Transverse colon (tissue), 4 donors: ENCODE measurements at regions not wholly inside any gene's neighbourhood (a gene's known extent, or its start where the extent isn't known, plus 50 kb on each side); places are given as distances from the start of the nearest gene placed in this dataset.

Source experiments
- DNase-seq: peaks from one replicate; pipeline ENCODE4 v3.0.0-alpha.2; 2019
- H3K27ac ChIP-seq, 4 donors: fragments of 200-600 bp; sonication (generic); 2 replicates each; pipeline ENCODE4 v1.5.1; 2016 to 2018; ENCODE audit warnings: inconsistent platforms in 4 of 4
- H3K27me3 ChIP-seq: fragments of 200-600 bp; sonication (generic); 2 replicates; pipeline ENCODE4 v1.5.1; 2017; ENCODE audit warnings: inconsistent platforms
- H3K36me3 ChIP-seq, 4 donors: fragments of 200-600 bp; sonication (generic); 2 replicates each; pipeline ENCODE4 v1.5.1; 2017 to 2019; ENCODE audit warnings: inconsistent platforms in 4 of 4
- H3K4me1 ChIP-seq, 4 donors: fragments of 200-600 bp; sonication (generic); 2 replicates each; pipeline ENCODE4 v1.5.1; 2017 to 2020; ENCODE audit warnings: inconsistent platforms in 4 of 4
- H3K4me3 ChIP-seq, 4 donors: fragments of 200-600 bp; sonication (generic); 1 replicate in 1 of 4; 2 replicates in 3 of 4; pipeline versions ENCODE4 v1.5.1 to v1.6.1; 2017 to 2019; ENCODE audit warnings: inconsistent platforms in 4 of 4
- H3K9me3 ChIP-seq, 2 donors: fragments of 200-600 bp; sonication (generic); 2 replicates each; pipeline ENCODE4 v1.5.1; 2017 to 2019; ENCODE audit warnings: inconsistent platforms in 2 of 2
- EP300 ChIP-seq: sonication (generic); formaldehyde crosslinking; IDR thresholded peaks from one replicate; pipeline ENCODE4 v1.6.1; 2017; ENCODE audit warnings: antibody characterized with exemption, low read depth
- POLR2A ChIP-seq: fragments of 450-650 bp; IDR thresholded peaks from one replicate; pipeline ENCODE4 v1.6.1; 2016; ENCODE audit warnings: antibody characterized with exemption, mild to moderate bottlenecking, moderate library complexity
- POLR2AphosphoS5 ChIP-seq, 3 donors: sonication (generic); formaldehyde crosslinking; IDR thresholded peaks; one replicate each; pipeline ENCODE4 v1.6.1; 2016; ENCODE audit warnings: antibody characterized with exemption in 3 of 3
- WGBS, 2 donors: methylation state at CpG; one replicate each; pipeline ENCODE4 v1.1.5; 2018; ENCODE audit warnings: low coverage in 1 of 2; 5-methylcytosine and 5-hydroxymethylcytosine counted together
- in situ Hi-C, 4 donors: fragments of 200-750 bp; cut with MboI; loops; one replicate each; pipeline versions ENCODE4 v1.15.0 to v1.15.1; 2017; ENCODE audit warnings: low sequenced_read_pairs in 3 of 4, low pct_ligation_motif_present in 1 of 4, low pct_unique_long_range_greater_than_20kb in 1 of 4
- intact Hi-C: fragments of 100-400 bp; cut with DNase I; formaldehyde crosslinking; loops from one replicate; pipeline ENCODE4 v1.15.1; 2023; ENCODE audit warnings: low total_unique reads
- TF ChIP-seq, protein P1 (sequence below), 5 experiments: fragments of 200-600 bp in 3 of 5; fragments of 450-650 bp in 2 of 5; sonication (generic) in 3 of 5; IDR thresholded peaks; 1 replicate in 2 of 5; 2 replicates in 3 of 5; pipeline ENCODE4 v1.5.1; 2016 to 2017; ENCODE audit warnings: antibody characterized with exemption in 5 of 5, inconsistent platforms in 3 of 5, mild to moderate bottlenecking in 2 of 5, moderate library complexity in 1 of 5

DNA sequence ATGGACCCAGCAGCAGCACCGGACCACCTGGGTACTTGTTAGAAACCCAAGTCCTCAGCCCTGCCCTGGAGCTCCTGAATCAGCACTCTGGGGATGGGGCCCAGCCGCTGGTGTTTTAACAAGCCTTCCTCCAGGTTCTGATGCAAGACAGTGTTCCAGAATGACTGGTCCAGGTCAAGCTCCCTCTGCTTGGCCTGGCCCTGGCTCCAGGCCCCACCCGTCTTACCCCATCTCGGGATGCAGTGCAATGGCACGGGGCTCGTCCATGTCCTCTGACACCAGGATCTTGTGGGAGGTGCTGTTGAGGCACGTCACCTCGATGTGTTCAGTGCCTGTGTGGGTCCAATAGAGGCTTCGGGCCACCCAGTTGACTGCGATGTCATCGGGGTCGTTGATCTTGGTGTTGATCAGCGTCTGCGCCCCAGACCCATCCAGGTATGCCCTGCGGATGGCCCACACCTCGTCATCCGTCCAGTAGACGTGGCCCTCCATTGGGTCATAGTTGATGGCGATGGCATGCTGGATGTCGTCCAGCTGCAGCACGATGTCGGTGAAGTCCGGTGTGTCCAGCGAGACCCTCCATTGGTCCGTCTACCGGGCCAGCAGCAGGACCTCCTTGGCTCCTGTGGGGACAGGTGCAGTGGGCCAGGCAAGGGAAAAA is 140.3 kb downstream of the CRYBB2 start:
- peaks cover 0 to 16% (median 3%) of the 10 kb centered on the region in 4 donors for H3K36me3 ChIP-seq
- no peaks in the 10 kb centered on the region for H3K9me3 ChIP-seq
- no peak overlapping the region for H3K27ac ChIP-seq
- WGBS, 2 donors = 96% methylated on average over 25 of the region's 26 CpGs; no CpG with 5 or more reads in 1 of the 2 donors
- no peaks in the 10 kb centered on the region for H3K27me3 ChIP-seq
- no peak for DNase-seq
- in situ Hi-C loops = no loop called here
- peaks cover 0 to 18% (median 9%) of the 10 kb centered on the region in 4 donors for H3K4me1 ChIP-seq
- intact Hi-C loops = no loop called here
- H3K4me3 ChIP-seq = no peak overlapping the region
- no peak for TF ChIP-seq EP300
- no peak for TF ChIP-seq POLR2AphosphoS5 (IDR thresholded peaks at IDR 0.05)
- TF ChIP-seq, protein P1, sequence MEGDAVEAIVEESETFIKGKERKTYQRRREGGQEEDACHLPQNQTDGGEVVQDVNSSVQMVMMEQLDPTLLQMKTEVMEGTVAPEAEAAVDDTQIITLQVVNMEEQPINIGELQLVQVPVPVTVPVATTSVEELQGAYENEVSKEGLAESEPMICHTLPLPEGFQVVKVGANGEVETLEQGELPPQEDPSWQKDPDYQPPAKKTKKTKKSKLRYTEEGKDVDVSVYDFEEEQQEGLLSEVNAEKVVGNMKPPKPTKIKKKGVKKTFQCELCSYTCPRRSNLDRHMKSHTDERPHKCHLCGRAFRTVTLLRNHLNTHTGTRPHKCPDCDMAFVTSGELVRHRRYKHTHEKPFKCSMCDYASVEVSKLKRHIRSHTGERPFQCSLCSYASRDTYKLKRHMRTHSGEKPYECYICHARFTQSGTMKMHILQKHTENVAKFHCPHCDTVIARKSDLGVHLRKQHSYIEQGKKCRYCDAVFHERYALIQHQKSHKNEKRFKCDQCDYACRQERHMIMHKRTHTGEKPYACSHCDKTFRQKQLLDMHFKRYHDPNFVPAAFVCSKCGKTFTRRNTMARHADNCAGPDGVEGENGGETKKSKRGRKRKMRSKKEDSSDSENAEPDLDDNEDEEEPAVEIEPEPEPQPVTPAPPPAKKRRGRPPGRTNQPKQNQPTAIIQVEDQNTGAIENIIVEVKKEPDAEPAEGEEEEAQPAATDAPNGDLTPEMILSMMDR (IDR thresholded peaks at IDR 0.05) = no peak
- no peak for TF ChIP-seq POLR2A

DNA sequence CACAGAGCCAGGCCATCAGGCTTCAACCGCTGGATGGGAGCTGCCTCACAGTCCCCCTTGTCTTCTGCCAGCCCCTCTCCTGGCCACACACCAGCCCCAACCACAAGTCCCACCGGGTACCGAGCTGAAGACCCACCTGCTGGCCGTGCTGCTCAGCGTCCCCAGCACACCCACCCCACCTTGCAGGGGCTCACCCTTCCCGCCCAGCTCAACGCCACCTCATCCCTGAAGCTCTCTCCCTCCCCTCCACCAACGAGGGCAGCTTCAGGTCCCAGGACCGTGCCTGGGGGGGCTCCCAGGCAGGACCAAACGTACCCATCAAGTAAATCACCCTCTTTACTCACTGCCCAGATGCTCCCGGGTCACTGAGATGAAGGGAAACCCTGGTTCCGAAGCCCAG is 141.0 kb downstream of the CRYBB2 start:
- no peak for TF ChIP-seq POLR2A
- no peak for TF ChIP-seq EP300
- no peak for TF ChIP-seq POLR2AphosphoS5 (IDR thresholded peaks at IDR 0.05)
- TF ChIP-seq, protein P1 (IDR thresholded peaks at IDR 0.05) = no peak
- intact Hi-C loops = no loop called here

DNA sequence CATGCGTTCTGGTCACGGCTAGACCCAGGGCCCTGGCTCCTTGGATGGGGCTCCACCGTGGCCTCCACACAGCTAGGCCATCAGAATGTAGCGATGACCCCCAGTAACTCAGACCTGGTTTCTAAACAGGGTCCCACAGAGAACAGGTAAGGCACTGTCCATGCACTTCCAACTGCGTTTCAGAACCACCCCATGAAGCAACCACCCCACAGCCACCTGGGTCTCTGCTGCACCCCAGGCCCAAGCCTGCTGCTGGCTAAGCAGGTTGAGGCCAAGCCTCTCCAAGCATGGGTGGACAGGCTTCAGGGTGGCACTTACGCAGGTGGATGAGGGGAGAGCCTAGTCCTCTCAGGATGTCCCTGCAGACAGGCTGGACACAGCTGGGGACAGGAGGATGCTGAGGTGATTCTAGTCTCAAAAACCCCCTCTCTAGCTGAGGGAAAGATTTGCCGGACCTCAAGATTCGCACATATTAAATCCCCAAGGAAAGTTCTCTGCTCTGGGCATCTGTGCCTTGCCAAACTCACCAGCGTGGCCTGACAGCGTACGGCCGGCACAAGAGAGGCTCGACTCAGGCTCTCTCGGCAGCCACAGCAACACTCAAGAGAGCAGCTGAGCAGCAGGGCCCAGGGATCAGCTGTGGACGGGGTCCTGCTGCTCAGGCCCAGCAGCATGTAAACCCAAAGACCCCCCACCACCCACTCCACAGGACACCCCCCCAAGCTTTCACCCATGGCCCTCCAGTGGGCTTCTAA is 141.6 kb downstream of the CRYBB2 start:
- H3K9me3 ChIP-seq = no peaks in the 10 kb centered on the region
- TF ChIP-seq EP300 (no peak), POLR2A (no peak), POLR2AphosphoS5 (IDR thresholded peaks at IDR 0.05) (no peak)
- TF ChIP-seq, protein P1 (IDR thresholded peaks at IDR 0.05) = no peak
- no peak overlapping the region for H3K27ac ChIP-seq
- no peak for DNase-seq
- in situ Hi-C loops (no loop called here), intact Hi-C loops (no loop called here)
- 92% methylated on average over 12 of the region's 15 CpGs; no CpG with 5 or more reads in 1 of the 2 donors for WGBS, 2 donors
- H3K4me3 ChIP-seq = no peak overlapping the region
- H3K27me3 ChIP-seq = no peaks in the 10 kb centered on the region
- H3K4me1 ChIP-seq = peaks cover 5 to 25% (median 15%) of the 10 kb centered on the region in 4 donors
- H3K36me3 ChIP-seq = peaks cover 0 to 15% (median 3%) of the 10 kb centered on the region in 4 donors

More for the DNA sequence above, 141.0 kb downstream of the CRYBB2 start:
- DNase-seq = no peak
- no peaks in the 10 kb centered on the region for H3K27me3 ChIP-seq
- WGBS, 2 donors = 96 to 100% methylated on average over 1 to 11 of the region's 12 CpGs
- H3K36me3 ChIP-seq = peaks cover 0 to 16% (median 3%) of the 10 kb centered on the region in 4 donors
- in situ Hi-C loops = no loop called here
- no peak overlapping the region for H3K4me3 ChIP-seq
- no peaks in the 10 kb centered on the region for H3K9me3 ChIP-seq
- no peak overlapping the region for H3K27ac ChIP-seq
- peaks cover 1 to 25% (median 14%) of the 10 kb centered on the region in 4 donors for H3K4me1 ChIP-seq

DNA sequence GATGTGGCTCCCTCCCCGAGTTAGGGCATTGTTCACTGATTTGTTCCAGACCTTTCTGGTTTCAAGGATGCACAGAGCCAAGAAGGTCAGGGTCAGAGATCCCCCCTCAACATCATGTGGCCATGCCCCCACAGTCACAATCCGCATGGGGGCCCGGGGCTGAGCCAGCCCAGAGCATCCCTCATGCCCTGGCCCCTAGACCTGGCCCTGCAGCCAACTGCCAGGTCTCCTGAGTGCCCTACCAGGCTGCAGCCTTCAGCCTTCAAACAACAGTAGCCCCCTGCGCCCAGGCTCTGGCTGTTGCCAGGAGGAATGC is 142.4 kb downstream of the CRYBB2 start:
- DNase-seq = no peak

More for the DNA sequence above, 142.4 kb downstream of the CRYBB2 start:
- no peak overlapping the region for H3K27ac ChIP-seq
- intact Hi-C loops (no loop called here), in situ Hi-C loops (no loop called here)
- TF ChIP-seq POLR2AphosphoS5 (IDR thresholded peaks at IDR 0.05) = no peak
- TF ChIP-seq, protein P1 (IDR thresholded peaks at IDR 0.05) = no peak
- no peak for TF ChIP-seq EP300
- no peak for TF ChIP-seq POLR2A
- no peak overlapping the region for H3K4me3 ChIP-seq
- no peaks in the 10 kb centered on the region for H3K27me3 ChIP-seq
- no peaks in the 10 kb centered on the region for H3K9me3 ChIP-seq
- 45% methylated on average over 4 of the region's 4 CpGs; no CpG with 5 or more reads in 1 of the 2 donors for WGBS, 2 donors
- peaks cover 5 to 25% (median 15%) of the 10 kb centered on the region in 4 donors for H3K4me1 ChIP-seq
- peaks cover 0 to 9% (median 3%) of the 10 kb centered on the region in 4 donors for H3K36me3 ChIP-seq
